Stimulated activated CD4-positive, alpha-beta T cell treated with anti-CD3 and anti-CD28 coated beads, Interleukin-12 subunit alpha, Interleukin-12 subunit beta, amount 100 ng/mL, for 4 hours (primary cell): ENCODE measurements at regions not wholly inside any gene's neighbourhood (a gene's known extent, or its start where the extent isn't known, plus 50 kb on each side); places are given as distances from the start of the nearest gene placed in this dataset.

Source experiments
- DNase-seq: peaks from one replicate; pipeline ENCODE4 v3.0.0-alpha.2; 2020

- no peak for DNase-seq
Observed at GRCh38 chr3:151935446-151935845, 62.0 kb downstream of the SUCNR1 start.

- DNase-seq = no peak
Observed at GRCh38 chr3:151940481-151940880, 67.0 kb downstream of the SUCNR1 start.

- no peak for DNase-seq
Observed at GRCh38 chr3:151943539-151943938, 70.1 kb downstream of the SUCNR1 start.

- DNase-seq = no peak
Observed at GRCh38 chr3:151944356-151944755, 70.9 kb downstream of the SUCNR1 start.

- no peak for DNase-seq
Observed at GRCh38 chr3:151946606-151947005, 73.2 kb downstream of the SUCNR1 start.

GRCh38 chr3:151949706-151950105 is 76.3 kb downstream of the SUCNR1 start:
- no peak for DNase-seq

GRCh38 chr3:151955356-151955755 is 81.9 kb downstream of the SUCNR1 start:
- DNase-seq = no peak

- DNase-seq = no peak
Observed at GRCh38 chr3:151960961-151961580, 87.6 kb downstream of the SUCNR1 start.

- DNase-seq = no peak
Observed at GRCh38 chr3:151962352-151962751, 88.9 kb downstream of the SUCNR1 start.

- DNase-seq = no peak
Observed at GRCh38 chr3:151962912-151963311, 89.5 kb downstream of the SUCNR1 start.

GRCh38 chr3:151964743-151965142 is 91.3 kb downstream of the SUCNR1 start:
- no peak for DNase-seq

- DNase-seq = no peak
Observed at GRCh38 chr3:151969026-151969642, 95.7 kb downstream of the SUCNR1 start.

GRCh38 chr3:151971814-151972579 is 98.6 kb downstream of the SUCNR1 start:
- no peak for DNase-seq

- no peak for DNase-seq
Observed at GRCh38 chr3:151974067-151974466, 100.6 kb downstream of the SUCNR1 start.

- no peak for DNase-seq
Observed at GRCh38 chr3:151976211-151977050, 103.0 kb downstream of the SUCNR1 start.

- DNase-seq = no peak
Observed at GRCh38 chr3:151979906-151980305, 106.5 kb downstream of the SUCNR1 start.

- no peak for DNase-seq
Observed at GRCh38 chr3:151983538-151983937, 110.1 kb downstream of the SUCNR1 start.

GRCh38 chr3:151985787-151986430 is 112.5 kb downstream of the SUCNR1 start:
- no peak for DNase-seq

- DNase-seq = no peak
Observed at GRCh38 chr3:151987893-151988292, 114.5 kb downstream of the SUCNR1 start.

- no peak for DNase-seq
Observed at GRCh38 chr3:151989621-151990020, 116.2 kb downstream of the SUCNR1 start.

- DNase-seq = no peak
Observed at GRCh38 chr3:151990696-151991376, 117.4 kb downstream of the SUCNR1 start.
